Mesothelial cell of epicardium (in vitro differentiated cells): ENCODE measurements at regions not wholly inside any gene's neighbourhood (a gene's known extent, or its start where the extent isn't known, plus 50 kb on each side); places are given as distances from the start of the nearest gene placed in this dataset.

ENCODE experiments used
- DNase-seq, 2 experiments: peaks; one replicate each; pipeline ENCODE4 v3.0.0; 2021; ENCODE audit warnings: low spot score in 2 of 2; ENCODE audit not compliant: unreplicated experiment in 2 of 2
- H3K27ac Mint-ChIP-seq: 2 replicates; pipeline ENCODE4 v1.8.0; 2021; ENCODE audit warnings: mixed read lengths
- H3K27me3 Mint-ChIP-seq: 2 replicates; pipeline ENCODE4 v1.8.0; 2021; ENCODE audit warnings: low read depth, mixed read lengths
- H3K36me3 Mint-ChIP-seq: 2 replicates; pipeline ENCODE4 v1.8.0; 2021; ENCODE audit warnings: mixed read lengths
- H3K4me1 Mint-ChIP-seq: 2 replicates; pipeline ENCODE4 v1.8.0; 2021; ENCODE audit warnings: mixed read lengths
- H3K4me3 Mint-ChIP-seq: 2 replicates; pipeline ENCODE4 v1.8.0; 2021; ENCODE audit warnings: mild to moderate bottlenecking, moderate library complexity, mixed read lengths
- H3K9me3 Mint-ChIP-seq: 2 replicates; pipeline ENCODE4 v1.8.0; 2021; ENCODE audit warnings: mixed read lengths
- CTCF ChIP-seq: fragments of 200-600 bp; sonication (generic); IDR thresholded peaks from one replicate; pipeline ENCODE4 v1.5.0; 2021; ENCODE audit warnings: antibody characterized with exemption; ENCODE audit not compliant: unreplicated experiment

- Mint-ChIP-seq H3K9me3 (peaks cover 3% of the 10 kb centered on the region), H3K4me1 (peaks cover 37% of the 10 kb centered on the region), H3K36me3 (no peaks in the 10 kb centered on the region), H3K27ac (no peak overlapping the region), H3K4me3 (no peak overlapping the region), H3K27me3 (no peaks in the 10 kb centered on the region)
- no peak for DNase-seq
- TF ChIP-seq CTCF, result no peak
These were observed 484.2 kb upstream of the THBS1 start for GRCh38 chr15:39096608-39097205.

GRCh38 chr15:39099524-39099923 is 481.4 kb upstream of the THBS1 start:
- no peak overlapping the region for H3K4me3 Mint-ChIP-seq
- TF ChIP-seq CTCF, result no peak
- H3K36me3 Mint-ChIP-seq, result no peaks in the 10 kb centered on the region
- DNase-seq, result no peak
- H3K4me1 Mint-ChIP-seq, result peaks cover 34% of the 10 kb centered on the region
- H3K27ac Mint-ChIP-seq, result no peak overlapping the region
- H3K9me3 Mint-ChIP-seq, result peaks cover 11% of the 10 kb centered on the region
- no peaks in the 10 kb centered on the region for H3K27me3 Mint-ChIP-seq

- peaks cover 29% of the 10 kb centered on the region for H3K4me1 Mint-ChIP-seq
- TF ChIP-seq CTCF, result no peak
- H3K27ac Mint-ChIP-seq, result no peak overlapping the region
- H3K9me3 Mint-ChIP-seq, result peaks cover 11% of the 10 kb centered on the region
- H3K36me3 Mint-ChIP-seq, result no peaks in the 10 kb centered on the region
- no peaks in the 10 kb centered on the region for H3K27me3 Mint-ChIP-seq
- no peak for DNase-seq
- no peak overlapping the region for H3K4me3 Mint-ChIP-seq
These were observed 480.7 kb upstream of the THBS1 start for GRCh38 chr15:39100106-39100660.

DNA sequence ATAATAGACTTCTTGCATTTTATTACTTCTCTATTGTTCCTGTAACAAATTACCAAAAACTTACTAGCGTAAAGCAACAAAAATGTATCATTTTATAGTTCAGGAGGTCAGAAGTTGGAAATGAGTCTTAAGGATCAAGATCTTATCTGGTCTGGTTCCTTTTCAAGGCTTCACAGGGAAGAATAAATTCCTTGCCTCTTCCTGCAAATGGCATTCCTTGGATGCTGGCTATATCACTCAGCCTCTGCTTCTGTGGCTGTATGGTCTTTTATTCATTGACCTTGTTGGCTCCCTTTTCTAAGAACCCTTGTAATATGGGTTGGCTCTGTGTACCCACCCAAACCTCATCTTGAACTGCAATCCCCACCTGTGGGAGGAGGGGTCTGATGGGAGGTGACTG is 478.4 kb upstream of the THBS1 start:
- Mint-ChIP-seq H3K4me3 (no peak overlapping the region), H3K27ac (no peak overlapping the region), H3K27me3 (no peaks in the 10 kb centered on the region), H3K36me3 (no peaks in the 10 kb centered on the region), H3K4me1 (peaks cover 13% of the 10 kb centered on the region), H3K9me3 (peaks cover 19% of the 10 kb centered on the region)
- no peak for DNase-seq
- TF ChIP-seq CTCF, result no peak

- no peak for TF ChIP-seq CTCF
- Mint-ChIP-seq H3K36me3 (no peaks in the 10 kb centered on the region), H3K27ac (no peak overlapping the region), H3K4me1 (peaks cover 28% of the 10 kb centered on the region), H3K9me3 (peaks cover 16% of the 10 kb centered on the region), H3K4me3 (no peak overlapping the region), H3K27me3 (no peaks in the 10 kb centered on the region)
- DNase-seq, result no peak
These were observed 473.9 kb upstream of the THBS1 start for GRCh38 chr15:39106950-39107349.
